Dedifferentiated amniotic fluid mesenchymal stem cell (primary cell): ENCODE measurements at regions not wholly inside any gene's neighbourhood (a gene's known extent, or its start where the extent isn't known, plus 50 kb on each side); places are given as distances from the start of the nearest gene placed in this dataset.
"Not testable (repeated sequence)": the region's sequence is repeated elsewhere in the genome, so short reads cannot be mapped to it uniquely, and the experiment has no call there.

Source experiments
- DNase-seq: peaks from one replicate; pipeline ENCODE4 v3.0.0-alpha.2; 2016; ENCODE audit errors: extremely low spot score

DNA sequence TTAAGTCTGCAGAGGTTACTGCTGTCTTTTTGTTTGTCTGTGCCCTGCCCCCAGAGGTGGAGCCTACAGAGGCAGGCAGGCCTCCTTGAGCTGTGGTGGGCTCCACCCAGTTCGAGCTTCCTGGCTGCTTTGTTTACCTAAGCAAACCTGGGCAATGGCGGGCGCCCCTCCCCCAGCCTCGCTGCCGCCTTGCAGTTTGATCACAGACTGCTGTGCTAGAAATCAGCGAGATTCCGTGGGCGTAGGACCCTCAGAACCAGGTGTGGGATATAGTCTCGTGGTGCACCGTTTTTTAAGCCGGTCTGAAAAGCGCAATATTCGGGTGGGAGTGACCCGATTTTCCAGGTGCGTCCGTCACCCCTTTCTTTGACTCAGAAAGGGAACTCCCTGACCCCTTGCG, 2146.3 kb upstream of the WWC1 start:
- not testable (repeated sequence) for DNase-seq

DNA sequence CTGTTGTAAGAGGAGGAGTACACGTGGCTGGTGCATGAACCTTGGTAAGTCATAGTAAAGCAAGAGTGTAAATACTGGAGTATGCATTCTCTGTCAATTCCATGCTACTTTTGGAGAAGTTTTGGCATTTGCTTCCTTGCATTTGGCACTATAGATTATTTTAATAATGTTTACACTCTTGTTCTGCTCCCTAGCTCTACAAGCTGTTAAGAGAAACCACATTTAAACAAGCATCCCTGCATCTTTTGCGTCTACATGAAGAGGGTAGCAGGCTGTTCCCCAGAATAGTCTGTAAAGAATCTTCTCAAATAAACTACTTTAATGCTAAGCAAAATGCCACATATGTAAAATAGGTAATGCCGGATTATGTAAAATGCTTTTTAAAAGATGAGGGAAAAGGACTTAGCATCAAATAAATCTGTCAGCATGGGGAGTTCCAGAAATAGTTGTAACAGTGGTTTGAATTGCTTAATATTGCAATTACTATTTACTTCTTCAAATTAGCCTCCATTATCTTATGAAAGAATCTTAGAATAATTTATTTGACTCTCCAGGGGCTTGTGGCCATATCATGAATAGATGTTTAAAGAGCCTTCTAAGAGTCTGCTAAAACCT, 2127.3 kb upstream of the WWC1 start:
- DNase-seq: no peak

DNA sequence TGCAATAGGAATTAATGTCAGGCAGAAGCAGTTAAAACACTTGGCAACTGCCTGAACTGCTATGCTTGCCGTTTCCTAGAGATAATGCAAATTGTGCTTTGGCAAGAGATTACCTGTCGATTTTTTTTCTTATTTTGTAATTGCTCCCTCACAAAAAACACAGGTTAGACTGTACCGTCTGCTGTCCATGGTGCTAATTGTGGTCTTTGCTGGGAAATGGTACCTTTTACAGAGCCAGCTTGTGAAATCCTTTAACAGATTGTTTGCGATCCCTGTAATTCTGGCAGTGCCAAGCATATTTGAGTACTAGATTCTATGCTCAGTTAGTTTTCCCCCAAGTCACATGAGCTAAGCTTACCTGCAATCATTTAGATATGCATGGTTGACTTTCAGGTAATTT, 2125.8 kb upstream of the WWC1 start:
- no peak for DNase-seq

DNA sequence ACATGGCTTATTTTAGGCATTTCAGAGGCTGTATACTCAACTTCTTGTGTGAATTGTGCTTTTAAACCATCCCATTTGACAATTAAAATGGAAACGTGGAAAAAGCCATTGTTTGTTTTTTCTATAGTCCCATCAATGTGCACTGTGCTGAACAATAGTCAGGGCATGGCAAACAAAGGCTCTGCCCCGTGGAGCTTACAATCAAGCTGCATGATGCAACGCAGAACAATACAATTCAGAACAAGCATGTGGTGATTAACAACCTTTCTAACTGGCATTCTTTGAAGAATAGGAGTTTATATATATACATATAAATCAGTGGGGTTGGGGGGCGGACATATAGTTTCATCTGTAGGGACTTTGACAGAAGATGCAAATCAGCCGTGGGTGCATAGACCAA, 2125.4 kb upstream of the WWC1 start:
- no peak for DNase-seq

DNA sequence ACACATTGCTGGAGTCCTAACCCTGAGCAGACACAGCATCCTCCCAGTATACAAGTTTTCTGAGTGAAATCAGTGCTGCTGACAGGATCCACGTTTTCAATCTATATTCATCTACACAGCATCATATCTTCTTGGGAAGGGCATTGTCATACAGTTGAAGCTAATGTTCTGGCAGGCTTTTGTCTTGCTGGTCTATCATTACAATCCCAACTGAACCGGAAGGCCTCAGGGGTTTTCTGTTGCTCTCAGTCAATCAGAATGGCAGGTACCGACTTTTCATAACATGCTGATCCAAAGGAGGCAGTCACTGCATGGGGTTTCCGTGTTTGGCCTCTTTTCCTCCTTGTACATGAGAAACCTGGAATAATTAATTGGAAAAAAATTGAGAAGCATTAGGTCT, 2118.8 kb upstream of the WWC1 start:
- no peak for DNase-seq

DNA sequence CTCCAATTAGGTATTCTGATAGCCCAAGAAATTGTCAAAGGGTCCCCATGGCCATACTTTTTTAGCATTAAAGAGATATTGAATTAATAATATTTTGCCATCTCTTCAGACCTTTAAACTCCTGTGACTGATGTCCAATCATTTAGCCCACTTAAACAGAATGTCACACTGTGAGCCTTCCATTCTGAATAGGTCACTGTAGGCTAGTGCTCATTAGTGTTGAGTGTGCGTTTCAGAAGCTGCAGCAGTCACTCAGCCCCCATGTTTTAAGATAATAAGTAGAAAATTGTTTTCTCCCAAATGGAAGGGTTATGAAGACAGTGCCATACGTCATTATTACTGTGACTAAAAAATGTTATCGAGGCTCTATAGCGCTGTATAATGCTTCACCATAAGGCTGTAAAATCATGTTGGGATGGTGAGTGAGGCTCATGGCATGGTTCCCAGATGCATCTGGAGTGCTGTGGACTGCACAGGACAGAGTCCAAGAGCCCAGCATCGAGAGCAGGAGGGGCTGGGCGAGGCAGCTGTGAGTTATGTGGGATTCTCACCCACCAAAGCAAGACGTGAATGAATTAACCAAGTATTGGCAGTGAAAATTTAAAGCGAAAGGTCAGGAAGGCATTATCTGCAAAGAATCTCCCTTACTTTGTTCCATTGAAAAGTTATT, 2112.9 kb upstream of the WWC1 start:
- no peak for DNase-seq

DNA sequence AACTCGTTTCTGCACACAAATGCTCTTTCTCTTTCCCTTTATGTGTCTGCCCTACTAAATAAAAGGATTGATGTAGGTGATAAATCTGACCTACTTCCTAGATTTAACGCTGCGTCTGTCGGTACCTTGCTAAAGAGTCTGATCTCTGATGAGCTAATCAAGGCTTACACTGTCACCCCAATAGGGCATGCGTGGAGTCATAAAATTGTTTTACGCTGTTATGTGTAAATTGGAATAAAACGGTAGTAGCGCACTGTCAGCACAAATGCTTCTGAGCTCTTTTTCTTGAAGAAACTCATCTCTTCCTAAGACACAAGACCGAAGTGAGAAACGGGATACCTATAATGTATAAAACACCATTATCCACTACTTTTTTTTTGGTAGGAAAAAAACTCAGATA, 2106.3 kb upstream of the WWC1 start:
- DNase-seq: no peak

DNA sequence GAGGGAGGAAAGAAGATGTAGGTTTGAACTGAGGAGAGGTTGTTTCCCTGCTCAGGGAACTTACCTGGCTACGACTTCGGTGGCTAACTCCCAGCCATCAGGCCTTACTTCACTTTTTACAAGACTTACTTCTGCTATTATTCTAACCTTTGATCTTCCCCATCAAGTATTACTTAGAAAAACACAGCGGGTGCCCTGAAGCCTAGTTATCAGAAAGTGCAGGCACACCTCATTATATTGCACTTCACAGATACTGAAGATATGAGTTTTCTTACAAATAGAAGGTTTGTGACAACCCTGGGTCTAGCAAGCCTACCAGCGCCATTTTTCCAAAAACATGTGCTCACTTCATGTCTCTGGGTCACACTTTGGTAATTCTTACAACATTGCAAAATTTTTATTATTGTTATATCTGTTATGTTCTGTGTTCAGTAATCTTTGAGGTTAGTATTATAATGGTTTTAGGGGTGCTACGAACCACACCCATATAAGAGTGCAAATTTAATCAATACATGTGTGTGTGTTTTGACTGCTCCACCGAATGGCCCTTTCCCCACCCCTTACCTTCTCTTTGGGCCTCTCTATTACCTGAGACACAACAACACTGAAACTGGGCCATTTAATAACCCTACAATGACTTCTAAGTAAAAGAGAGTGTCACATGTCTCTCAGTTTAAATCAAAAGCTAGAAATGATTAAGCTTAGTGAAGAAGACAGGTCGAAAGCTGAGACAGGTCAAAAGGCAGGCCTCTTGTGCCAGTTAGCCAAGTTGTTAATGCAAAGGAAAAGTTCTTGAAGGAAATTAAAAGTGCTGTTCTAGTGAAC, 2102.7 kb upstream of the WWC1 start:
- no peak for DNase-seq

DNA sequence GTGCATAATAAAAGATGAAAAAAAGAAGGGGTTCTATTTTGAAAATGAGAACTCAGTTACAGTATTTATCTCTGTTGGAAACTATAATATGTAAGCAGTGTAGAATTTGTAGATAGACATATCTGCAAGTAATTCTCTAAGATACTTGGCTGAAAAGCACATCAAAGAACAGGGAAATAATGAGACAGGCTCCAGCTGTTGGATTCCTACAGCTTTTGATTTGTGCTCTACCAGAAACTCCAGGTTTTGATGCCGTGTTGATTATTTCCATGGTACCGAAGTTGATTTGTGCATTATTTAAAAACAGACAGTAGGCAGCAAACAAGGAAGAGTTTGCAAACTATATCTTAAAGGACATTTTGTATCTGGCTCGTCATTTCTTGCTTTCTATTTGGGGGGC, 2098.7 kb upstream of the WWC1 start:
- DNase-seq: no peak

DNA sequence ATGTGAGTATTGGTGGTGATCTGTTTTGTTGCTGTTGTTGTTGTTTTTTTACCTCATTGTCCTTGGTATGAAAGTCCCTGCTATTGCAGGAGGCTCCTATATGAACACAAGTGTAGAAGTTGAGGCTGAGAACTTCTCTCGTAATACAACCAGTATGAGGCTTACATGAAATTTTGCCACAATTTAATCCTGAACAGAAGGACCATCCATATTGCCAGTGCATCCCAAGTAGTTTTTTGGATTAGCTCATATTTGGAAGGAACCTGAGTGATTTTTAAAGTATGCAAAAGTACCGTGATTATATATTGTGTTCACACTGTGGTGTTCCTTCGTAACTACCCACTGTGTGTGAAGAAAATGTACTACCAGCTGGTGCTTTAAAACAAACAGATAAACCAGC, 2095.5 kb upstream of the WWC1 start:
- no peak for DNase-seq

DNA sequence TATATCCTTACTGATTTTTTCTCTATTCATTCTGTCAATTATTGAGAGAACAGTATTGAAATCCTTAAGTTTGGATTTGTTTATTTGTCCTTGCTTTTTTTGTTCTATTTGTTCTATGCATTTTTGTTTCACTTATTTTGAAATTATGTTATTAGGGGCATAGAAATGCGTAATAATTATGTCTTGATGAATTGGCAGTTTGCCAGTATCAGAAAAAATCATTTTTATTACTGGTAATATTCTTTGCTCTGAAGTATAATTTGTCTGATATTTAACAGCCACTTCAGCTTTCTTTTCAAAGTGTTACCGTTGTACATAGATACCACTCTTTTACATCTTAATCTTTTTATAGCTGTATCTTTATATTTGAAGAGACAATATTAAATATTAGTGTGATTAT, 2090.9 kb upstream of the WWC1 start:
- no peak for DNase-seq

DNA sequence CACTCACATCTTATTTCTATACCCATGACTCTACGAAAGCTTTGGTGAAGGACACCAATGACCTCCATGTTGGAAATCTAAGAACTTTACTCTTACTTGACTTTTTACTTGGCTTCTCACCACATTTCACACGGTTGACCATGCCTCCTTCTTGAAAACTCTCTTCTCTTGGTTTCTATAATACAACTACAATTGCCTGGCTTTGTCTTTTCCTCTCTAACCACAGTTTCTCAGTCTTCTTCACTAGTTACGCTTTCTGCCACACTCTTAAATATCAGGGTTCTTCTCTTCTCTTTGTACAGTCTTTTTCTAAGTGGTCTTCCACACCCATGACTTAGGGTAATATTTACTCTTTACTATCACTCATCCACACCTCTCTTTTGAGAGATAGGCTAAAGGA, 2079.8 kb upstream of the WWC1 start:
- no peak for DNase-seq

DNA sequence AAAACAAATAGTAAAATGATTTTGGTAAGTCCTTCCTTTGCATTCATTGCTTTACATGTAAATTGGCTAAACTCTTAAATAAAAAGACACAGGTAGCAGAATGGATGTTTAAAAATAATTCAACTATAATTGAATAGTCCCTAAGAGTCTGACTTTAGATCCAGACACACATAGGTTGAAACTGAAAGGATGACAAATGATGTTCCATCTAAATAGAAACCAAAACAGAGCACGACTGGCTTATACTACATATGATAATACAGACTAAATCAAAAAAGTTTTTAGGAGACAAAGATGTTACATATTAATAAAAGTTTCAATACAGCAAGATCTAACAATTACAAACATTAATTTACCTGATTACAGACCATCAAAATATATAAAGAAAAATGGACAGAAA, 2055.1 kb upstream of the WWC1 start:
- DNase-seq: no peak

DNA sequence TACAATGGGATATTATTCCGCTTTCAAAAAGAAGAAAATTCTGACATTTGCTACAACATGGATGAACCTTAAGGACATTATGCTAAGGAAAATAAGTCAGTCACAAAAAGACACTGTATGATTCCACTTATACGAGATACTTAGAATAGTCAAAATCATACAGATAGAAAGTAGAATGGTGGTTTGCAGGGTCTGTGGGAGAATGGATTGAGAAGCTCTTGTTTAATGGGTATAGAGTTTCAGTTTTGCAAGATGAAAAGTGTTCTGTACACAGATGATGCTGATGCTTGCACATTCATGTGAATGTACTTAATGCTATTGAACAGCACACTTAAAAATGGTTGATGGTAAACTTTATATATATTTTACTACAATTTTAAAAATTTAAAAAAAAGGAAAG, 2050.7 kb upstream of the WWC1 start:
- no peak for DNase-seq

DNA sequence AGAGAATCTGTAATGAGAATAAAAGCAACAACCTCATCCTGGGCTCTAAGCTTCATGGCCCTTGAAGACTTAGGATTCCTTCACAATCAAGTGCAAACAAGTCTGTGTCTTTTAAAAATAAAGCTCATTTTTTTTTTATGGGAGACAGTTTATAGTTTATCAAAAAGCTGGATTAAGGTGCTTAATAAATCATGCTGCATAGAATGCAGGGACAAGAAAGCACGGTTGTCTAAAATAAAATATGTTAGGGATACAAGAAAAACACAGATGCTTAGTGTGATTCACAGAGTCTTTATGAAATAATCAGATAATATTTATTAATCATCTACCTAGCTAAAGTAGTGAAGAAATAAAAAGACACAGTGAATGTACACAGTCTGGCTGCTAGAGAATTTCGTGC, 2045.9 kb upstream of the WWC1 start:
- DNase-seq: no peak

DNA sequence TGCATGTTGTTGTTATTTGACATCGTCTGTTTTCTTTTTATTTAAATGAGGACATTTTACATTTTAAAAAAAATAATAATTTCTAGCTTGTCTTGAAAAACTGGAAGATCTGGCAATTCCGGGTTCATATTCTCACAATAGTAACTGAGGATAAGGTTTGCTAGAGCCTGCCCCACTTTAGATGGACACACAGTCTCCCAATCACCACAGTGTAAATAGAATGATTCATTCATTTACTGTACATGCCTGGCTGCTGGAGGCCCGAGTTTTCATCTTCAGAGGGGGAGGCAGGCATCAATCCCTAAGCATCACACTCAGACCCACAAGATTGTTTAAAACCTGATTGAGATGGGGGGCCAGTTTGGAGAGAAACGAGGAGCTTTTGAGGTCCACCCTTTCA, 2039.7 kb upstream of the WWC1 start:
- DNase-seq: no peak

DNA sequence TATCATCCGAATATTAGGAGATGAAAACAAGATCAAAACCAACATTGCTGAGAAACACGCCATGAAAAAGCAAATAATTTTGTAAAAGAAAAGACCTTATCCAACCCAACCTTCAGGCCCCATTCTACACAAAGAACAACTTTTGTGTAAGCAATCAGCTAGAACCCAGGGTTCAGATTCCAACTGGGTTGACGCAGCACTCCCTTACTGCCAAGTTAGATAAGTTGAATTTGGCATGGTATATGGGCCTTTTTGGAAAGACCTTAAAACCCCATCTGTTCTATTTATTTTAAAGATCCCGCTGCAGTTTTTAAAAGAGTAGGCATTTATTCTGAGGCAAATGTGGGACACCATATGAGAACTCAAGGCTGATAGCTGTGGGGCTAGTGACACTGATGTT, 2033.8 kb upstream of the WWC1 start:
- no peak for DNase-seq

DNA sequence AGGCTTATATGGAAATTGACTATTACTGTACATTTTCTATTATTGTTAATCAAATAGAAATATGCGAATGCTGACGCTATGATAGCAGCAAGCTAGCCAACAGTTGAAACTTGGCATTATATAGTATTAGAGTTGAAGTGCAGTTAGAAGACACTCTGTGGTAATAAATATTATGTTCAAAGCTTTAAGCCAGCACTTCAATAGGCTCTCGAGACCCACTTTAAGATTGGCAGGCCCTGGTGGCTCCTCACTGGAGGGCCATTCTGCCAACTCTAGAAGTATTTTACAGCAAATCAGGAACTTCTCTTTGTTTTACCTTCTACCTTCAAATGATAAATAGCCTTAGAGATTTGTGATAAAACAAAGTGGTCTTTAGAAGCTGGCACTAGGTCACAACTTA, 2029.0 kb upstream of the WWC1 start:
- DNase-seq: no peak

DNA sequence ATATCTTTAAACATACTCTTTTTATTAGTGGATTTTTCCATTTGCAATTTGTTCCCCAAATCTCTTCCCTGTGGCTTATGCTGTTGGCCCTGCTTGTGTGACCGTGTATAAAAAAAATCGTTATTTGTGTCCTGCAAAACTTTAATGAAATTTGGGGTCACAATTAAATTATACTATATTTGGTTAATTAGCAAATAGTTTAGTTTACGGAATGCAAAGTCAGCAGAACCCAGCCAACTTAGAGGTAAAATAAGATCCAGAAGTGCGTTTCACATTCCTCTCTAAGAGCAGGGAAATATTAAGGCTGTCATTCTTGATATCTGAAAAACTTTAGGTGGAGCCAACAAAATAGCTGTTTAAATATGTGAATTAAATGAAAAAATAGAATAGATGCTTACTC, 2023.5 kb upstream of the WWC1 start:
- DNase-seq: no peak

DNA sequence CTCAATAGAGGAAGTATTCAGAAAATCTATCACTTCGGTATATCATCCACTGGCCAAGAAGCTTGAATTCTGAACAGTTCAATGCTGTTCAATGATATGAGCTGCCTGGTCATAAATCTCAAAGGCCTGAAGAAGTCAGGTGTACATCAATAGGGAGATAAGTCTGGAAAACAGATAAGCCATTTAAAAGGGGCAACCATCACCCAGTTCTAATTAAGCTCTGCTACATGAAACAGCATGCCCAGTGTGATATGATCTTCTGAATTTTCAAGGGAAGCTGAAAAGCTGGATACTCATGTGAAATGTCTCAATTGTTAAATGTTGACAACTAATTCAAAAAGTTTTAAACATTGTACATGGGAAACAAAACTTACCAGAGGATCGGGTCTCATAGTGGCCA, 2020.7 kb upstream of the WWC1 start:
- no peak for DNase-seq

DNA sequence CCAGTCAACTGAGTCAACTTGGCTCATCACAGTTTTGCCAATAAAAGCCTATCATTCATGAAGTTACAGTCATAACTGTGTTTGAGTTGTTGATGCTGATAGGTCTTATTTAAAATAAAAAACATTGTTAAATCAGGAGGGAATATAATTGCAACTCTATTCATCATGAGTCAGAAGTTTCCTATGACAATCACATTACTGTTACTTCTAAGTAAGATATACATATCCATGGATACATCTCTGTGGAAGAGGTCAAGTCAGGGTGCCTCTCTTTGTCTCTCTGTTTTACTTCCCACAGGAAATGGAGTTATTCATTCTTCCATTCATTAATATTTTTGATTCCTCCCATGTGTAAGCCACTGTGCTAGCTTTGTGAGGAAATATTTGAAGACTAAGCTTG, 2015.4 kb upstream of the WWC1 start:
- DNase-seq: no peak

DNA sequence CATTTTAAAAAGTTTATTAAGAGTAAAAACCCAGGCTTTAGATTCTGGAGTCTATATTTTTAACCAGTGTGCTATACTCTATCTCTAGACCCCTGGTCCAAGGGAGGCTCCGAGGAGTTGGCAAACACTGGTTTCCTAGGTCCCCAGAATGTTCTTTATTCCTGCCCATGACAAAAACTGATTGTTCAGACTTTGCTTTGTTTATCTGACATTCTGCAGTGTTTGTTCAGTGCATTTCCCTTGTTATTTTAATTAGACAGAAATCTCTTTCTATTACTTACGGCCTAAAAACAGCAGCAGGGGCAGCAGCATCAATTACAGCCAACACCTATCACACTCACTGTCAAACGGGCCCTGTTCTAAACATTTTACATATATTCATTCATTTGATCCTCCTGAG, 2011.6 kb upstream of the WWC1 start:
- DNase-seq: no peak

DNA sequence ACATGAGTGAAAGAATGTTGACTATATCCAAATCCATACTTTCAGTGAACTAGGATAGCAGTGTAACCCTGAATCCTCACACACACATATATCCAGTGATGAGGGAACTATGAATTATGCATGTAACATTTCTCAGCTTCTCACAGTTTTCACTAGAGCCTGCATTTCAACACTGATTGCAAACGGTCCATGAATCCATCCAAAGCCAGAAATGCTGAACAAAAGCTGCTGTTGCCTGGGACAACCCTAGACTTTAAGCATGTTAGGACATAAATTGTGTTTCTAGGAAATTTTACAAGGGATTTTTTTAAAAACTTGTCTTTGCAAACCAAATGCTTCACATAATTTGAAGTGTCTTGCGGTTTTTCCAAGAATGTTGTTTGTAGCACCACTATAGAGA, 2010.0 kb upstream of the WWC1 start:
- no peak for DNase-seq
